Activated CD4-positive, alpha-beta T cell treated with anti-CD3 and anti-CD28 coated beads for 1 hour (primary cell): ENCODE measurements at regions not wholly inside any gene's neighbourhood (a gene's known extent, or its start where the extent isn't known, plus 50 kb on each side); places are given as distances from the start of the nearest gene placed in this dataset.

Experiments used
- DNase-seq: peaks from one replicate; pipeline ENCODE4 v3.0.0-alpha.2; 2020

GRCh38 chr4:17336069-17336468 is 175.8 kb downstream of the QDPR start:
- DNase-seq, result no peak

- no peak for DNase-seq
Measured at GRCh38 chr4:17335371-17335770, 176.5 kb downstream of the QDPR start.

GRCh38 chr4:17332478-17332877 is 179.4 kb downstream of the QDPR start:
- no peak for DNase-seq

- DNase-seq, result no peak
Measured at GRCh38 chr4:17329046-17329445, 182.8 kb downstream of the QDPR start.

- DNase-seq, result no peak
Measured at GRCh38 chr4:17328141-17328815, 183.6 kb downstream of the QDPR start.

GRCh38 chr4:17327591-17327990 is 184.3 kb downstream of the QDPR start:
- DNase-seq, result no peak

- DNase-seq, result no peak
Measured at GRCh38 chr4:17326756-17327155, 185.1 kb downstream of the QDPR start.

- no peak for DNase-seq
Measured at GRCh38 chr4:17325098-17325497, 186.8 kb downstream of the QDPR start.

GRCh38 chr4:17324386-17324830 is 187.5 kb downstream of the QDPR start:
- no peak for DNase-seq

- no peak for DNase-seq
Measured at GRCh38 chr4:17323554-17324385, 188.1 kb downstream of the QDPR start.

GRCh38 chr4:17322514-17322913 is 189.4 kb downstream of the QDPR start:
- DNase-seq, result no peak

- DNase-seq, result no peak
Measured at GRCh38 chr4:17320046-17320445, 191.8 kb downstream of the QDPR start.

- DNase-seq, result no peak
Measured at GRCh38 chr4:17317526-17317925, 194.4 kb downstream of the QDPR start.

GRCh38 chr4:17316566-17316965 is 195.3 kb downstream of the QDPR start:
- no peak for DNase-seq

- no peak for DNase-seq
Measured at GRCh38 chr4:17315459-17315858, 196.4 kb downstream of the QDPR start.

- no peak for DNase-seq
Measured at GRCh38 chr4:17313194-17313593, 198.7 kb downstream of the QDPR start.

GRCh38 chr4:17310269-17310652 is 201.6 kb downstream of the QDPR start:
- no peak for DNase-seq

GRCh38 chr4:17309567-17310268 is 202.2 kb downstream of the QDPR start:
- DNase-seq, result no peak

GRCh38 chr4:17301869-17302268 is 210.0 kb downstream of the QDPR start:
- DNase-seq, result no peak

- DNase-seq, result no peak
Measured at GRCh38 chr4:17301266-17301665, 210.6 kb downstream of the QDPR start.

- DNase-seq, result no peak
Measured at GRCh38 chr4:17296921-17297890, 214.7 kb downstream of the QDPR start.

GRCh38 chr4:17293901-17294300 is 218.0 kb downstream of the QDPR start:
- no peak for DNase-seq

GRCh38 chr4:17288151-17288550 is 223.7 kb downstream of the QDPR start:
- DNase-seq, result no peak
